K562 (cell line): ENCODE measurements at regions not wholly inside any gene's neighbourhood (a gene's known extent, or its start where the extent isn't known, plus 50 kb on each side); places are given as distances from the start of the nearest gene placed in this dataset.

Experiments
- ATAC-seq: fragments of 200-7000 bp; cut with Tn5 transposase; 3 replicates; pipeline ENCODE4 v1.9.1; 2020; ENCODE audit warnings: moderate library complexity
- BruUV-seq: library from RNA; stranded (reverse); fragments of 400-500 nt; replicated peaks from 2 replicates; lab custom pipeline; 2021; lab: Mats Ljungman, UMichigan
- CTCF ChIA-PET: fragments of 300-600 bp; formaldehyde crosslinking; extraction: SDS; loops from one replicate; lab custom pipeline; 2021; ENCODE audit warnings: low intra/inter-chr PET ratio; lab: Yijun Ruan, JAX
- POLR2A ChIA-PET: fragments of 300-600, 350-650 bp; sonication (Branson Sonifier 250); formaldehyde crosslinking; extraction: SDS; loops from one replicate; lab custom pipeline; 2021; ENCODE audit warnings: antibody characterized with exemption, inconsistent platforms; lab: Yijun Ruan, JAX
- DNase-seq, 4 experiments: peaks; one replicate each; pipeline versions ENCODE4 v3.0.0 to v3.0.0-alpha.2; 2011 to 2018; ENCODE audit warnings: low spot score in 3 of 4, mixed read lengths in 3 of 4; ENCODE audit errors: extremely low read depth in 1 of 4
- FAIRE-seq: peaks from 2 replicates; lab custom pipeline; 2011; peaks lifted over from hg19 to GRCh38; lab: Jason Lieb, UNC
- H2AFZ ChIP-seq: 2 replicates; pipeline ENCODE4 v1.6.0; 2011; ENCODE audit warnings: low read depth, low read length, control low read depth, inconsistent platforms
- H3K27ac ChIP-seq: fragments of 200-600 bp; 3 replicates; pipeline ENCODE4 v1.8.0; 2011; ENCODE audit warnings: low read depth, mild to moderate bottlenecking, control low read depth, inconsistent platforms, low read length, moderate library complexity, mixed read lengths; ENCODE audit errors: extremely low read depth
- H3K27me3 ChIP-seq, 2 experiments: fragments of 300-600 bp in 1 of 2; 2 replicates in 1 of 2; 3 replicates in 1 of 2; pipeline versions ENCODE4 v1.6.0 to v1.8.0; 2011; ENCODE audit warnings: inconsistent platforms in 2 of 2, low read length in 2 of 2, mild to moderate bottlenecking in 1 of 2, mixed read lengths in 1 of 2, moderate library complexity in 1 of 2; ENCODE audit not compliant: control insufficient read depth in 2 of 2, insufficient read depth in 2 of 2
- H3K36me3 ChIP-seq: fragments of 300-600 bp; 3 replicates; pipeline ENCODE4 v1.8.0; 2011; ENCODE audit warnings: mild to moderate bottlenecking, low read length, inconsistent platforms; ENCODE audit not compliant: control insufficient read depth, insufficient read depth
- H3K4me1 ChIP-seq, 2 experiments: fragments of 200-600 bp in 1 of 2; replicated peaks in 1 of 2; 2 replicates in 1 of 2; 3 replicates in 1 of 2; pipeline versions ENCODE4 v1.5.1 to v1.8.0; 2011; ENCODE audit warnings: inconsistent platforms in 2 of 2, low read length in 2 of 2, mild to moderate bottlenecking in 1 of 2, mixed read lengths in 1 of 2, moderate library complexity in 1 of 2; ENCODE audit not compliant: control insufficient read depth in 2 of 2, insufficient read depth in 2 of 2
- H3K4me2 ChIP-seq: 2 replicates; pipeline ENCODE4 v1.6.1; 2011; ENCODE audit warnings: low read length, control low read depth, inconsistent platforms, mixed read lengths; ENCODE audit not compliant: insufficient read depth
- H3K4me3 ChIP-seq: fragments of 200-600 bp; sonication (generic), shearing (Covaris generic); 2 replicates; pipeline ENCODE4 v1.5.1; 2016; ENCODE audit warnings: control low read depth, inconsistent platforms
- H3K79me2 ChIP-seq: fragments of 200-600 bp; 3 replicates; pipeline ENCODE4 v1.8.0; 2011; ENCODE audit warnings: low read length, inconsistent platforms; ENCODE audit not compliant: control insufficient read depth, insufficient read depth
- H3K9ac ChIP-seq, 2 experiments: 2 replicates each; pipeline versions ENCODE4 v1.6.0 to v1.6.1; 2011; ENCODE audit warnings: low read depth in 2 of 2, low read length in 2 of 2, control low read depth in 1 of 2, inconsistent platforms in 1 of 2, mild to moderate bottlenecking in 1 of 2, mixed read lengths in 1 of 2; ENCODE audit not compliant: insufficient read depth in 1 of 2
- H3K9me1 ChIP-seq: one replicate; pipeline ENCODE4 v1.6.0; 2011; ENCODE audit warnings: inconsistent platforms, mild to moderate bottlenecking, low read length, moderate library complexity; ENCODE audit not compliant: control insufficient read depth, insufficient read depth
- H3K9me3 ChIP-seq: replicated peaks from 2 replicates; pipeline ENCODE4 v1.5.1; 2011; ENCODE audit warnings: low read depth, low read length, inconsistent platforms; ENCODE audit not compliant: control insufficient read depth, insufficient read depth
- H4K20me1 ChIP-seq: replicated peaks from 2 replicates; pipeline ENCODE4 v1.6.1; 2011; ENCODE audit warnings: low read length, inconsistent platforms, mixed read lengths; ENCODE audit not compliant: control insufficient read depth, insufficient read depth
- CBX1 ChIP-seq: sonication (generic); IDR thresholded peaks from 2 replicates; pipeline ENCODE4 v1.6.1; 2016; ENCODE audit warnings: antibody characterized with exemption, low read depth, mild to moderate bottlenecking
- DMBX1 ChIP-seq: fragments of 250-450 bp; sonication (Bioruptor Pico); IDR thresholded peaks from 2 replicates; pipeline ENCODE4 v1.8.0; 2022; ENCODE audit warnings: inconsistent platforms, mild to moderate bottlenecking, moderate library complexity, borderline replicate concordance
- HDAC6 ChIP-seq: IDR thresholded peaks from 2 replicates; pipeline ENCODE4 v1.6.1; 2012; ENCODE audit warnings: low read depth, mild to moderate bottlenecking, control low read depth, inconsistent platforms, low read length, moderate library complexity
- HNRNPH1 ChIP-seq: fragments of 200-400 bp; formaldehyde crosslinking; optimal IDR thresholded peaks from 2 replicates; pipeline ENCODE3; 2017; ENCODE audit warnings: low read depth, mild to moderate bottlenecking, low read length, moderate library complexity
- RNF2 ChIP-seq: sonication (generic); IDR thresholded peaks from 2 replicates; pipeline ENCODE4 v1.6.1; 2016
- ZNF24 ChIP-seq: fragments of 450-650 bp; IDR thresholded peaks from 2 replicates; pipeline ENCODE4 v1.6.1; 2016
- WGBS: fragments of 100-300 bp; shearing (Covaris generic); methylation state at CpG from one replicate; pipeline ENCODE4 v1.1.6; 2016; ENCODE audit warnings: low coverage, mixed read lengths; ENCODE audit not compliant: insufficient coverage; ENCODE audit errors: missing lambda C conversion rate; 5-methylcytosine and 5-hydroxymethylcytosine counted together
- in situ Hi-C: fragments of 300-500 bp; cut with MboI; formaldehyde crosslinking; loops from 4 replicates; pipeline ENCODE4 v1.15.0; 2018; ENCODE audit warnings: inconsistent platforms, mixed read lengths
- intact Hi-C: fragments of 100-400 bp; cut with micrococcal nuclease; formaldehyde crosslinking; loops from 2 replicates; pipeline ENCODE4 v1.14.2; 2022
- TF ChIP-seq, protein P1 (sequence below), 2 experiments: fragments of 200-800 bp in 1 of 2; sonication (Bioruptor generic) in 1 of 2; sonication (generic) in 1 of 2; formaldehyde crosslinking in 1 of 2; IDR thresholded peaks in 1 of 2; conservative IDR thresholded peaks in 1 of 2; 2 replicates each; pipeline versions ENCODE4 v1.5.0 to v1.6.1; 2016 to 2020; ENCODE audit warnings: missing compliant biosample characterization in 1 of 2, missing genetic modification characterization in 1 of 2, missing genetic modification reagents in 1 of 2
- TF ChIP-seq, protein P2 (sequence below), 3 experiments: IDR thresholded peaks in 2 of 3; conservative IDR thresholded peaks in 1 of 3; 2 replicates each; pipeline ENCODE4 v1.5.1; 2011 to 2012; ENCODE audit warnings: low read length in 3 of 3, mild to moderate bottlenecking in 3 of 3, control low read depth in 2 of 3, improper control_type of control experiment in 1 of 3, inconsistent platforms in 1 of 3, low read depth in 1 of 3, mixed read lengths in 1 of 3, moderate library complexity in 1 of 3; ENCODE audit not compliant: insufficient read depth in 2 of 3
- TF ChIP-seq, protein P3 (sequence below): fragments of 200-800 bp; sonication (Bioruptor generic); IDR thresholded peaks from 2 replicates; pipeline ENCODE4 v1.6.1; 2016; ENCODE audit warnings: missing genetic modification characterization, missing compliant biosample characterization
- TF ChIP-seq, protein P4 (sequence below), 2 experiments: fragments of 150-350 bp in 1 of 2; IDR thresholded peaks; 2 replicates each; pipeline ENCODE4 v1.6.1; 2012 to 2016; ENCODE audit warnings: low read depth in 2 of 2, low read length in 2 of 2, mild to moderate bottlenecking in 1 of 2, moderate library complexity in 1 of 2

DNA sequence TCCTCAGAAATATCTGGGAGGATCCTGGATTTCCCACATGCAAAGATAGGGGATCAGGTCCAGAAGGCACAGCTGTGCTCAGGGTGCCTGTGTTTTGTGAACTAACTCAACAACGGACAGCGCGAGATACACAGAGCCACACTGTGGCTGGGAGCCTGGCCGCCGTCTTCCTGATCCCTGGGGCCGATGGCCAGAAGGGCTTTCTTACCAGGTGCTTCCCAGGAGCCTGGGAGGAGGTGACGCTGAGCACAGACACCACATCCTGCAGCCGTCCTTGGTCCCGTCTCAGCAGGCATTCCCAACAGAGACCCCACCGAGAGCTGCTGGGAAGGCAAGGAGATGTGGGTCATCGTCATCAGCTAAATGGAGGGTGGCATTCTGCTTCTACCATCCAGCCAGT is 144.6 kb upstream of the AFDN start:
- Histone ChIP-seq H3K9me3 (peaks cover 7% of the 10 kb centered on the region; the same call in 1 of the 2 replicates), H3K9ac (no peak overlapping the region), H3K79me2 (no peaks in the 10 kb centered on the region), H3K27ac (no peak overlapping the region), H3K9me1 (no peaks in the 10 kb centered on the region), H3K4me3 (no peak overlapping the region), H3K4me1 (peaks cover 0 to 5% of the 10 kb centered on the region in 2 experiments; a peak in 1 of 5 replicates), H3K27me3 (peaks cover 66 to 84% of the 10 kb centered on the region in 2 experiments), H2AFZ (no peak overlapping the region), H4K20me1 (0 out of 2 replicates have a peak, but pooled peaks cover 2% of the 10 kb centered on the region), H3K36me3 (no peaks in the 10 kb centered on the region), H3K4me2 (no peak overlapping the region)
- DNase-seq = no peak
- FAIRE-seq = no peak
- BruUV-seq = no TSS peak
- intact Hi-C loops (no loop called here), in situ Hi-C loops (no loop called here)
- WGBS = 0% methylated on average over 10 of the region's 11 CpGs
- no peak for ATAC-seq
- POLR2A ChIA-PET = interaction anchor here (0.6 to 0.7 kb wide), 2 partner anchors 8 to 34 kb away, joined by 3 to 4 read pairs; no protein-coding TSS in a partner anchor
- CTCF ChIA-PET = no interaction called here
- TF ChIP-seq, protein P1, sequence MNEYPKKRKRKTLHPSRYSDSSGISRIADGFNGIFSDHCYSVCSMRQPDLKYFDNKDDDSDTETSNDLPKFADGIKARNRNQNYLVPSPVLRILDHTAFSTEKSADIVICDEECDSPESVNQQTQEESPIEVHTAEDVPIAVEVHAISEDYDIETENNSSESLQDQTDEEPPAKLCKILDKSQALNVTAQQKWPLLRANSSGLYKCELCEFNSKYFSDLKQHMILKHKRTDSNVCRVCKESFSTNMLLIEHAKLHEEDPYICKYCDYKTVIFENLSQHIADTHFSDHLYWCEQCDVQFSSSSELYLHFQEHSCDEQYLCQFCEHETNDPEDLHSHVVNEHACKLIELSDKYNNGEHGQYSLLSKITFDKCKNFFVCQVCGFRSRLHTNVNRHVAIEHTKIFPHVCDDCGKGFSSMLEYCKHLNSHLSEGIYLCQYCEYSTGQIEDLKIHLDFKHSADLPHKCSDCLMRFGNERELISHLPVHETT (CRISPR knock-in tag; conservative IDR thresholded peaks at IDR 0.05 in 1 of 2, IDR thresholded peaks at IDR 0.05 in 1 of 2) = no peak
- TF ChIP-seq HNRNPH1 (no peak), HDAC6 (no peak), DMBX1 (CRISPR knock-in tag) (no peak), RNF2 (no peak), CBX1 (no peak), ZNF24 (no peak)
- TF ChIP-seq, protein P2, sequence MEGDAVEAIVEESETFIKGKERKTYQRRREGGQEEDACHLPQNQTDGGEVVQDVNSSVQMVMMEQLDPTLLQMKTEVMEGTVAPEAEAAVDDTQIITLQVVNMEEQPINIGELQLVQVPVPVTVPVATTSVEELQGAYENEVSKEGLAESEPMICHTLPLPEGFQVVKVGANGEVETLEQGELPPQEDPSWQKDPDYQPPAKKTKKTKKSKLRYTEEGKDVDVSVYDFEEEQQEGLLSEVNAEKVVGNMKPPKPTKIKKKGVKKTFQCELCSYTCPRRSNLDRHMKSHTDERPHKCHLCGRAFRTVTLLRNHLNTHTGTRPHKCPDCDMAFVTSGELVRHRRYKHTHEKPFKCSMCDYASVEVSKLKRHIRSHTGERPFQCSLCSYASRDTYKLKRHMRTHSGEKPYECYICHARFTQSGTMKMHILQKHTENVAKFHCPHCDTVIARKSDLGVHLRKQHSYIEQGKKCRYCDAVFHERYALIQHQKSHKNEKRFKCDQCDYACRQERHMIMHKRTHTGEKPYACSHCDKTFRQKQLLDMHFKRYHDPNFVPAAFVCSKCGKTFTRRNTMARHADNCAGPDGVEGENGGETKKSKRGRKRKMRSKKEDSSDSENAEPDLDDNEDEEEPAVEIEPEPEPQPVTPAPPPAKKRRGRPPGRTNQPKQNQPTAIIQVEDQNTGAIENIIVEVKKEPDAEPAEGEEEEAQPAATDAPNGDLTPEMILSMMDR (IDR thresholded peaks at IDR 0.05 in 2 of 3, conservative IDR thresholded peaks at IDR 0.05 in 1 of 3; ENCODE audit: insufficient read depth in 2 of 3, low read depth in 1 of 3, low read length in 3 of 3) = no peak
- TF ChIP-seq, protein P3, sequence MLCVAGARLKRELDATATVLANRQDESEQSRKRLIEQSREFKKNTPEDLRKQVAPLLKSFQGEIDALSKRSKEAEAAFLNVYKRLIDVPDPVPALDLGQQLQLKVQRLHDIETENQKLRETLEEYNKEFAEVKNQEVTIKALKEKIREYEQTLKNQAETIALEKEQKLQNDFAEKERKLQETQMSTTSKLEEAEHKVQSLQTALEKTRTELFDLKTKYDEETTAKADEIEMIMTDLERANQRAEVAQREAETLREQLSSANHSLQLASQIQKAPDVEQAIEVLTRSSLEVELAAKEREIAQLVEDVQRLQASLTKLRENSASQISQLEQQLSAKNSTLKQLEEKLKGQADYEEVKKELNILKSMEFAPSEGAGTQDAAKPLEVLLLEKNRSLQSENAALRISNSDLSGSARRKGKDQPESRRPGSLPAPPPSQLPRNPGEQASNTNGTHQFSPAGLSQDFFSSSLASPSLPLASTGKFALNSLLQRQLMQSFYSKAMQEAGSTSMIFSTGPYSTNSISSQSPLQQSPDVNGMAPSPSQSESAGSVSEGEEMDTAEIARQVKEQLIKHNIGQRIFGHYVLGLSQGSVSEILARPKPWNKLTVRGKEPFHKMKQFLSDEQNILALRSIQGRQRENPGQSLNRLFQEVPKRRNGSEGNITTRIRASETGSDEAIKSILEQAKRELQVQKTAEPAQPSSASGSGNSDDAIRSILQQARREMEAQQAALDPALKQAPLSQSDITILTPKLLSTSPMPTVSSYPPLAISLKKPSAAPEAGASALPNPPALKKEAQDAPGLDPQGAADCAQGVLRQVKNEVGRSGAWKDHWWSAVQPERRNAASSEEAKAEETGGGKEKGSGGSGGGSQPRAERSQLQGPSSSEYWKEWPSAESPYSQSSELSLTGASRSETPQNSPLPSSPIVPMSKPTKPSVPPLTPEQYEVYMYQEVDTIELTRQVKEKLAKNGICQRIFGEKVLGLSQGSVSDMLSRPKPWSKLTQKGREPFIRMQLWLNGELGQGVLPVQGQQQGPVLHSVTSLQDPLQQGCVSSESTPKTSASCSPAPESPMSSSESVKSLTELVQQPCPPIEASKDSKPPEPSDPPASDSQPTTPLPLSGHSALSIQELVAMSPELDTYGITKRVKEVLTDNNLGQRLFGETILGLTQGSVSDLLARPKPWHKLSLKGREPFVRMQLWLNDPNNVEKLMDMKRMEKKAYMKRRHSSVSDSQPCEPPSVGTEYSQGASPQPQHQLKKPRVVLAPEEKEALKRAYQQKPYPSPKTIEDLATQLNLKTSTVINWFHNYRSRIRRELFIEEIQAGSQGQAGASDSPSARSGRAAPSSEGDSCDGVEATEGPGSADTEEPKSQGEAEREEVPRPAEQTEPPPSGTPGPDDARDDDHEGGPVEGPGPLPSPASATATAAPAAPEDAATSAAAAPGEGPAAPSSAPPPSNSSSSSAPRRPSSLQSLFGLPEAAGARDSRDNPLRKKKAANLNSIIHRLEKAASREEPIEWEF (CRISPR knock-in tag) = no peak
- TF ChIP-seq, protein P4, sequence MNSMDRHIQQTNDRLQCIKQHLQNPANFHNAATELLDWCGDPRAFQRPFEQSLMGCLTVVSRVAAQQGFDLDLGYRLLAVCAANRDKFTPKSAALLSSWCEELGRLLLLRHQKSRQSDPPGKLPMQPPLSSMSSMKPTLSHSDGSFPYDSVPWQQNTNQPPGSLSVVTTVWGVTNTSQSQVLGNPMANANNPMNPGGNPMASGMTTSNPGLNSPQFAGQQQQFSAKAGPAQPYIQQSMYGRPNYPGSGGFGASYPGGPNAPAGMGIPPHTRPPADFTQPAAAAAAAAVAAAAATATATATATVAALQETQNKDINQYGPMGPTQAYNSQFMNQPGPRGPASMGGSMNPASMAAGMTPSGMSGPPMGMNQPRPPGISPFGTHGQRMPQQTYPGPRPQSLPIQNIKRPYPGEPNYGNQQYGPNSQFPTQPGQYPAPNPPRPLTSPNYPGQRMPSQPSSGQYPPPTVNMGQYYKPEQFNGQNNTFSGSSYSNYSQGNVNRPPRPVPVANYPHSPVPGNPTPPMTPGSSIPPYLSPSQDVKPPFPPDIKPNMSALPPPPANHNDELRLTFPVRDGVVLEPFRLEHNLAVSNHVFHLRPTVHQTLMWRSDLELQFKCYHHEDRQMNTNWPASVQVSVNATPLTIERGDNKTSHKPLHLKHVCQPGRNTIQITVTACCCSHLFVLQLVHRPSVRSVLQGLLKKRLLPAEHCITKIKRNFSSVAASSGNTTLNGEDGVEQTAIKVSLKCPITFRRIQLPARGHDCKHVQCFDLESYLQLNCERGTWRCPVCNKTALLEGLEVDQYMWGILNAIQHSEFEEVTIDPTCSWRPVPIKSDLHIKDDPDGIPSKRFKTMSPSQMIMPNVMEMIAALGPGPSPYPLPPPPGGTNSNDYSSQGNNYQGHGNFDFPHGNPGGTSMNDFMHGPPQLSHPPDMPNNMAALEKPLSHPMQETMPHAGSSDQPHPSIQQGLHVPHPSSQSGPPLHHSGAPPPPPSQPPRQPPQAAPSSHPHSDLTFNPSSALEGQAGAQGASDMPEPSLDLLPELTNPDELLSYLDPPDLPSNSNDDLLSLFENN (IDR thresholded peaks at IDR 0.05; ENCODE audit: low read depth in 2 of 2, low read length in 2 of 2) = no peak
